Esophagus muscularis mucosa (tissue), 4 donors: ENCODE measurements at regions not wholly inside any gene's neighbourhood (a gene's known extent, or its start where the extent isn't known, plus 50 kb on each side); places are given as distances from the start of the nearest gene placed in this dataset.
"Not testable (repeated sequence)": the region's sequence is repeated elsewhere in the genome, so short reads cannot be mapped to it uniquely, and the experiment has no call there.

ENCODE experiments used
- DNase-seq: peaks from one replicate; pipeline ENCODE4 v3.0.0-alpha.2; 2017; ENCODE audit errors: extremely low spot score
- H3K27ac ChIP-seq, 4 donors: fragments of 200-600 bp; sonication (generic); replicated peaks in 1 of 4; 1 replicate in 3 of 4; 2 replicates in 1 of 4; pipeline ENCODE4 v1.5.1; 2016 to 2019; ENCODE audit warnings: mild to moderate bottlenecking in 1 of 4
- H3K27me3 ChIP-seq, 4 donors: fragments of 200-600 bp; sonication (generic); one replicate each; pipeline versions ENCODE4 v1.5.1 to v1.6.0; 2016 to 2019
- H3K36me3 ChIP-seq, 4 donors: fragments of 200-600 bp; sonication (generic); one replicate each; pipeline ENCODE4 v1.5.1; 2016 to 2019
- H3K4me1 ChIP-seq, 4 donors: fragments of 200-600 bp; sonication (generic); one replicate each; pipeline ENCODE4 v1.5.1; 2016 to 2019
- H3K4me3 ChIP-seq, 4 donors: fragments of 200-600 bp; sonication (generic); 1 replicate in 2 of 4; 2 replicates in 2 of 4; pipeline ENCODE4 v1.5.1; 2016 to 2019; ENCODE audit warnings: mild to moderate bottlenecking in 4 of 4, moderate library complexity in 1 of 4
- H3K9me3 ChIP-seq, 4 donors: fragments of 200-600 bp; sonication (generic); 1 replicate in 3 of 4; 2 replicates in 1 of 4; pipeline ENCODE4 v1.5.1; 2016 to 2019
- EP300 ChIP-seq: sonication (generic); formaldehyde crosslinking; IDR thresholded peaks from one replicate; pipeline ENCODE4 v1.6.1; 2017; ENCODE audit warnings: antibody characterized with exemption
- POLR2A ChIP-seq: fragments of 450-650 bp; IDR thresholded peaks from one replicate; pipeline ENCODE4 v1.6.1; 2017; ENCODE audit warnings: antibody characterized with exemption, moderate library complexity, mild to moderate bottlenecking, low read depth
- POLR2AphosphoS5 ChIP-seq, 2 donors: sonication (generic); formaldehyde crosslinking; IDR thresholded peaks; one replicate each; pipeline ENCODE4 v1.6.1; 2017; ENCODE audit warnings: antibody characterized with exemption in 2 of 2
- WGBS: methylation state at CpG from one replicate; pipeline ENCODE4 v1.1.5; 2018; 5-methylcytosine and 5-hydroxymethylcytosine counted together
- intact Hi-C: fragments of 100-400 bp; cut with DNase I; formaldehyde crosslinking; loops from one replicate; pipeline ENCODE4 v1.15.1; 2023
- TF ChIP-seq, protein P1 (sequence below), 3 experiments: fragments of 200-600 bp in 2 of 3; fragments of 450-650 bp in 1 of 3; sonication (generic) in 2 of 3; IDR thresholded peaks; one replicate each; pipeline ENCODE4 v1.5.1; 2017 to 2019; ENCODE audit warnings: antibody characterized with exemption in 3 of 3, mild to moderate bottlenecking in 2 of 3, moderate library complexity in 1 of 3

DNA sequence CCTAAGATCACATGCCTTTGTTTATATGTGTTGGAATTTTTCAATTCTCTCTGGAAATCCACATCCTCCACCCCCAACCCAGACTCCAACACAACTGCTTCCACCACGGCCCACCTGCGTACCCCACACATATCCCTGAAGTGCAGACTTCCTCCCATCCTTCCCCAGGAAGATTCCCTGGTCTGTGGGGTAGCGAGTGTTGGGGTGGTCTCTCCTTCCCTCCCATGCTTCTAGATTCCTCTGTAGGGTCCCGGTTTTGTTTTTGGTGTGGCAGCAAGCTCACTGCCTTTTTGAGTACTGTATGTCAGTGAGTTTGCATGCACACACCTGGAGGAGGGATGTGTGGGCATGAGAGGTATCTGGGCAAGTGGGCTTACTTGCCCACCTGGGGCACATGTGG, 127.6 kb downstream of the MRPL14 start:
- Histone ChIP-seq H3K27ac (no peak overlapping the region), H3K36me3 (no peaks in the 10 kb centered on the region), H3K4me1 (peaks cover 17 to 48% (median 34%) of the 10 kb centered on the region in 4 donors), H3K27me3 (peaks cover 0 to 27% (median 0%) of the 10 kb centered on the region in 4 donors), H3K9me3 (no peaks in the 10 kb centered on the region), H3K4me3 (no peak overlapping the region)
- TF ChIP-seq, protein P1, sequence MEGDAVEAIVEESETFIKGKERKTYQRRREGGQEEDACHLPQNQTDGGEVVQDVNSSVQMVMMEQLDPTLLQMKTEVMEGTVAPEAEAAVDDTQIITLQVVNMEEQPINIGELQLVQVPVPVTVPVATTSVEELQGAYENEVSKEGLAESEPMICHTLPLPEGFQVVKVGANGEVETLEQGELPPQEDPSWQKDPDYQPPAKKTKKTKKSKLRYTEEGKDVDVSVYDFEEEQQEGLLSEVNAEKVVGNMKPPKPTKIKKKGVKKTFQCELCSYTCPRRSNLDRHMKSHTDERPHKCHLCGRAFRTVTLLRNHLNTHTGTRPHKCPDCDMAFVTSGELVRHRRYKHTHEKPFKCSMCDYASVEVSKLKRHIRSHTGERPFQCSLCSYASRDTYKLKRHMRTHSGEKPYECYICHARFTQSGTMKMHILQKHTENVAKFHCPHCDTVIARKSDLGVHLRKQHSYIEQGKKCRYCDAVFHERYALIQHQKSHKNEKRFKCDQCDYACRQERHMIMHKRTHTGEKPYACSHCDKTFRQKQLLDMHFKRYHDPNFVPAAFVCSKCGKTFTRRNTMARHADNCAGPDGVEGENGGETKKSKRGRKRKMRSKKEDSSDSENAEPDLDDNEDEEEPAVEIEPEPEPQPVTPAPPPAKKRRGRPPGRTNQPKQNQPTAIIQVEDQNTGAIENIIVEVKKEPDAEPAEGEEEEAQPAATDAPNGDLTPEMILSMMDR (IDR thresholded peaks at IDR 0.05): no peak
- TF ChIP-seq POLR2AphosphoS5 (IDR thresholded peaks at IDR 0.05) (no peak), EP300 (no peak), POLR2A (no peak)
- DNase-seq: no peak
- intact Hi-C loops: no loop called here
- WGBS: 80% methylated on average over 4 of the region's 4 CpGs

GRCh38 chr6:43998592-43999243, 128.5 kb downstream of the MRPL14 start:
- Histone ChIP-seq H3K4me1 (peaks cover 18 to 45% (median 29%) of the 10 kb centered on the region in 4 donors), H3K27me3 (peaks cover 0 to 27% (median 0%) of the 10 kb centered on the region in 4 donors)
- H3K4me3 ChIP-seq, DNase-seq, H3K36me3 ChIP-seq, H3K9me3 ChIP-seq, H3K27ac ChIP-seq, intact Hi-C loops: not testable (repeated sequence)
- 91% methylated on average over 23 of the region's 24 CpGs for WGBS

- 96% methylated on average over 13 of the region's 35 CpGs for WGBS
- H3K9me3 ChIP-seq, H3K36me3 ChIP-seq, DNase-seq, intact Hi-C loops, H3K4me3 ChIP-seq: not testable (repeated sequence)
- H3K27ac ChIP-seq: peak overlapping the region in 1 of 4 donors; percentile 76
- H3K27me3 ChIP-seq: peaks cover 0 to 20% (median 0%) of the 10 kb centered on the region in 4 donors
- H3K4me1 ChIP-seq: peaks cover 21 to 43% (median 26%) of the 10 kb centered on the region in 4 donors
These were observed 129.2 kb downstream of the MRPL14 start for GRCh38 chr6:43997990-43998585.

- intact Hi-C loops: no loop called here
- Histone ChIP-seq H3K4me3 (no peak overlapping the region), H3K27ac (peak overlapping the region; percentile 57 to 76 (median 68)), H3K9me3 (no peaks in the 10 kb centered on the region), H3K36me3 (no peaks in the 10 kb centered on the region), H3K4me1 (peaks cover 16 to 43% (median 23%) of the 10 kb centered on the region in 4 donors), H3K27me3 (peaks cover 0 to 13% (median 0%) of the 10 kb centered on the region in 4 donors)
- TF ChIP-seq POLR2AphosphoS5 (IDR thresholded peaks at IDR 0.05) (no peak), POLR2A (no peak), EP300 (no peak)
- TF ChIP-seq, protein P1 (IDR thresholded peaks at IDR 0.05): no peak
- no peak for DNase-seq
- no CpG with 5 or more reads among the region's 1 CpG for WGBS
These were observed 129.9 kb downstream of the MRPL14 start for GRCh38 chr6:43997345-43997677.

GRCh38 chr6:43996618-43997344, 130.5 kb downstream of the MRPL14 start:
- DNase-seq: no peak
- no peak overlapping the region for H3K4me3 ChIP-seq
- WGBS: 82% methylated on average over 6 of the region's 8 CpGs
- peaks cover 14 to 37% (median 18%) of the 10 kb centered on the region in 4 donors for H3K4me1 ChIP-seq
- H3K27me3 ChIP-seq: peaks cover 0 to 7% (median 0%) of the 10 kb centered on the region in 4 donors
- no peaks in the 10 kb centered on the region for H3K36me3 ChIP-seq
- peak overlapping the region; percentile 57 to 76 (median 68) for H3K27ac ChIP-seq
- intact Hi-C loops: no loop called here
- TF ChIP-seq, protein P1 (IDR thresholded peaks at IDR 0.05): no peak
- no peak for TF ChIP-seq EP300
- no peak for TF ChIP-seq POLR2AphosphoS5 (IDR thresholded peaks at IDR 0.05)
- no peak for TF ChIP-seq POLR2A
- no peaks in the 10 kb centered on the region for H3K9me3 ChIP-seq
